ENCODE measurements at regions not wholly inside any gene's neighbourhood (a gene's known extent, or its start where the extent isn't known, plus 50 kb on each side); places are given as distances from the start of the nearest gene placed in this dataset.

DNA sequence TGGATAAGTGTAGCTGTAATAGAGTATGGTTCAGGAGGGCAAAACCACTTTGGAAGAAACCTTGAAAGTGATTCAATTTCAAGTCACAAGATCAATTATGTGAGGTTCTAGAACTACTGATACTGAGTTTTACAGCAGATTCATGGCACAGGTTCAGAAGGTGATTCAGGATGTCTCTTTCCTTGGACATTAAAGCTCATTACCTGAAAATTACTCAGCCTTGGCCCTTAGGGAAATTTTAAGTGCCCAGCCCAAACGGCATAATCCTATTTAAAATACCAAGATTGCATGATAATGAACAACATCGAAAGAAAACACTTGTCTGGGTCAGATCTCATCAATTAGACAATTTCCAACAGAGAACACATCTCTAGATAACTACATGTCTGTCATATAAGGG is 70.2 kb upstream of the SLC38A2 start:
- no peak for DNase-seq

DNA sequence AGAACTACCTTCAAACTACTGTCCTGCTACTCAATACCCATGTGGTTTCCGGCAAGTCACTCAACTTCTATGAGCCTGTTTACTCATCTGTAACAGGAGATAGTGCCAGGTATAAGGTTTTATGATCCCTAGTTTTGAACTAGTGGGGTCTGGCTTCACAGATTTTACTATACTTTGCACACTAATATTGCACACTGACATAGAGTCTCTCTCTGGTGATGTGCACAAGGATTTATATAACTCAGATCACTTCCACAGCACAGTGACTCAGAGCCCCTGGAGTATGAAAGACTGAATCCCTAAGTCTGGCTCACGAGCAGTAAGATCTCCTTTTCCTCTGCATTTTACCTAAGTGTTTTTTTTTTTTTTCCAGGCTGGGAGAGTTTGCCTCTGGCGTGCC is 69.7 kb upstream of the SLC38A2 start:
- no peak for DNase-seq

DNA sequence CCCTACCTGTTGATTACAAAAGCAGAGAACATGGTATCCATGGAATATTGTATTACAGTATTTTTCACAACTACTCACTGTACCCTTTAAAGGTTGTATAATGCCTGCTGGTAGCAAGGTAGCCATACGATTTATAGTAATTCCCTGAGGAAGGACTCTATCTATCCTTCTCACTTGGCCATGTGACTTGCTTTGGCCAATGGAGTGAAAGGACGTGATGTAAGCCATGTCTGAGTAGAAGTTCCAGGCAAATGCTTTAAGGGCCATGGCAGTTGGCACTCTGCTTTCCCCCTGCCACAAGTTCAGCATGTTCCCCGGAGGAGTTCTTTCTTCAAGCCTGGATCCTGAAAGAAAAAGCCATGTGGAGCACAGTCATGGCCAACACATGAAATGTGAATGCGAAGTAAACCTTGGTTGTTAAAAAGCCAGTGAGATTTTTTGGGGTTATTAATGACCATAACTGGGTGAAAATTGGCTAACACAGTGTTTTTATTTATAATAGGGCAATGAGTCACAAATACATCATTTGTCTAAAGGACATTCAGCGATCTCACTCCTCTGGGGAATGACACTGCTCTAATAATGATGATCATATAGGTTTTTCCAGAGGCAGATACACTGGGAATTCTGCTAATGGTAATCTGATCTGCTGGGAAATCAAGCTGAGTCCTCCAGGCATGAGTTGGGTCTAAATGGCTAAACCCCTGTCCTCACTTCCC is 67.4 kb upstream of the SLC38A2 start:
- DNase-seq = no peak

DNA sequence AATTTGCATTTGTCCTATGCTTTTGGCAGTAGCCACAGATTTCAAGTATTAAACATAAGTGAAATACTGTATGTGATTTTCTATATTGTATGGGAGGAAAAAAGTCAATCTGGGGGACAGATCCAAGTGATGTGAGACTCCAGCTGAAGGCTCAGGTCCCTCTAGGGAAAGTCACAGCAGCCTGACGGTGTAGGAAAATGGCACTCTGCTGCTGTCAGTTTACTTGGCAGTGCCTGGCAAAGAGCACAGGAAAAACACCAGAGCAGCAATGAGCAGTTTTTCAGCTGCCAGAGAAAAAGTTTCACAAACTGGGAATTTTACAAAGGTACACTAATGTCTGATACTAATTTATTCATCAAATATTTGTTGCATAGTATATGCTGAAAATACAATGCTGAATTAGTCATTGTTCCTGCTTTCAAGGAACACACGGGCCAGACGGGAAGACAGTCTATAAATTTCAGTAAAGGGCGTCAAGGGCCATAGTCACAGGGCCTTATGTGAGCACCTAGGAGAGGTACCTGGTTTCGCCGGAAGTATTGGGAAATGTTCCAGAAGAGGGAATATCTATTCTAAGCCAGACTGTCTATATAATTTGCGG is 66.2 kb upstream of the SLC38A2 start:
- no peak for DNase-seq

DNA sequence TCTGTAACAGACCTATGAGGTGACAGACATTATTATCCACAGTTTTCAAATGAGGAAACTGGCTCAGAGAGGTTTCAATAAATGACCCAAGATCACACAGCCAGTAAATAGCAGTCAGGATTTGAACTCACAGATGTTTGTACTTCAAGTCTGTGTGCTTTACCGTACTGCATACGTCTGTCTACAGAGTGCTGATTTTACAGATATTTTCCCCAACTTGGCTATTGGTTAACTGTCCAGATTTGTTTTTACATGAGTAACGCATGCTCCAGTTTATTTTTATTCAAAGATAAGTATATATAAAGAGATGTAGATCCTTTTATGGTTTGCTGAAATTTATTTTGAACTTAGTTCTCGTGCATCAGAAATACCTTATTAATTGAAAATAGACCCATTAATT is 65.7 kb upstream of the SLC38A2 start:
- no peak for DNase-seq

DNA sequence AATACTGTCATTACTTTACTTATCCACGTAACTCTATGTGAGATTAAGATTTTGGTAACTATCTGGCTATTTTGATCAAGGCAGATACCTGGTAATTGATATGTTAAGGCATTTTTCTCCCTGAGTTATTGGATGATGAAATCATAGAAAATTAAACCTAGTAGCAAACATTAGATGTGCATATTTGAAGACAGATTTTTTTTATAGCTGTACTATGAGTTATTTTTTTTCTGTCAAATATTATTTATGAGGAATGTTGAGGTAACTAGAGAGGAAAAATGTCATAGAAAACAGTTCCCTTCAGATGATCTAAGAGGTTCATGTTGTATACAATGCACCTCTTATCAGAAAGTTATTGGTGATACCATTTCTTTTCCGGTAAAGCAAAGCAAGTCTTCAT is 64.9 kb upstream of the SLC38A2 start:
- no peak for DNase-seq

DNA sequence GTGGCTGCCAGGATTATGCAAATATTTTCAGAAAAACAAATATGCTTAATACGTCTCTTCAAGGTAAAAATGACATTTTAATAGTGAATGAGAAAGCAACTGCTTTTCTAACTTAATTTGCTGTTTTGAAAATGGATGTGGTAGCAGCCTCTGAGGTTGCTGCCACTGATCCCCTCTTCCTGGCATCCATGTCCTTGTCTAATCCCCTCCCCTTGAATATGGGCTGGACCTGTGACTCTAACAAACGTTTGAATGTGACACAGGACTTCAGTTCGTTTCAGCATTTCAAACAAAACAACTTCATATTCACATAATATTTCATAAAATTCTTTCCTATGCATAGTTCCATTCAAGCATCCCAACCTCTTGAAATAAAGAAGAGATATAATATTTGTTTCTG is 64.2 kb upstream of the SLC38A2 start:
- no peak for DNase-seq

DNA sequence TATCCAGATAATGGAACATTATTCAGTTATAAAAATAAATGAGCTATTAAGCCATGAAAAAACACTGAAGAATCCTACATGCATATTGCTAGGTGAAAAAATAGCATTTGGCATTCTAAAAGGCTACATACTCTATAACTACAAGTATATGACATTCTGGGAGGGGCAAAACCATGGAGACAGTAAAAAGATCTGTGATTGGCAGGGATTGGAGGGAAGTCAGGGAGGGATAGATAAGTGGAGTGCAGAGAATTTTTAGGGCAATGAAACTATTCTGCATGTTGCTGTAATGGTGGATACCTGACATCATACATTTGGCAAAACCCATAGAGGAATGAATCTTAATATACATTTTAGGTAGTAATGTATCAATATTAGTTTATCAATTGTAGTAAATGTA is 63.1 kb upstream of the SLC38A2 start:
- peak; percentile 56 for DNase-seq

DNA sequence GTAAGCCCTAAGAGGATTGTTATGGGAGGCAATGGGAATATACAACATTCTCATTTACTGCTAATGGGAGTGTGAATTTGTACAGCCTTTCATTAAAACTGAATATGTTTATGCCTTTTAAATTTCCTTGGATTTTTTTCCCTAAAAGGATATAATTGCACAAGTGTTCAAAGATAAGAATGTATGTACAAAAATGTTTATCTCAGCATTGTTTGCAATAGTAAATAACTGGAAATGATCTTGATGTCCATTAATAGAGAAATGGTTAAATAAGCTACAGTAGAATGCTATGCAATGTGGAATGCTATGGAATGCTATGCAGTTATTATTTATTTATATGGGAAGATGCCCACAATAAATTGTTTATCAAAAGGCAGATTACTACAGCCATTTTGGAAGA is 62.5 kb upstream of the SLC38A2 start:
- DNase-seq = no peak

DNA sequence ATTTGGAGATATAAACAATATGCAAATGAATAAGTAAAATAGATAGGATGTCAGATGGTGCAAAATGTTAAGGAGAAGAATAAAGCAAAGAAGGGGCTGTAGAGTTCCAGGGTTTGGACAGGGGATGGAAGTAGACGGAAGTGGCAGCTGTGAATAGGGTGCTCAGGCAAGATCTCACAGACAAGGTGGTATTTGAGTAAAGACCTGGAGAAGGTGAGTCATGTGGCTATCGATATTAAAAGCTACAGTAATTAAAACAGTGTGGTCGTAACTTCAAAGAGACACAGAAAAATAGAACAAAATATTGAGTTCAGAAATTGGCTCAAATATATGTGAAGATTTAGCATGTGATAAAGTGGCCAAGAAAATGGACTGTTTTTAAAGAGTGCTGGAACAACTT is 61.3 kb upstream of the SLC38A2 start:
- no peak for DNase-seq

DNA sequence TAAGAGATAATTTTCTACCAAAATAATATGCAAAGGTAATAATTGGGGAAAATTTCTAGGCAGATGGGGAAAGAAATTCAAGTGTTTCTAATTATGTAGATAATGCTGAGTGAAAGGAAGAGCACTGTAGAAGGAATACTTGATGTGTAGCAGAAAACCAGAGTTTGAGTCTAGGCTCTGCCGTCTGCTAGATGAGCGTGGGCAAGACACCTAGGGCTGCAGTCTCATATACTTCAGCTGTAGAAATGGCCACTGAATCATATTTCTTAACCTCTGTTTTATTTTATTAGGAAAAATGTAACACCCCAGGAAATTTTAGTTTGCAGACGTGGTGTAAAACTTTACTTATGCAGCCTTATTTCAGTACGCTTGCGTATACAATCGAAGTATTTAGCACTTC is 59.8 kb upstream of the SLC38A2 start:
- DNase-seq = no peak

DNA sequence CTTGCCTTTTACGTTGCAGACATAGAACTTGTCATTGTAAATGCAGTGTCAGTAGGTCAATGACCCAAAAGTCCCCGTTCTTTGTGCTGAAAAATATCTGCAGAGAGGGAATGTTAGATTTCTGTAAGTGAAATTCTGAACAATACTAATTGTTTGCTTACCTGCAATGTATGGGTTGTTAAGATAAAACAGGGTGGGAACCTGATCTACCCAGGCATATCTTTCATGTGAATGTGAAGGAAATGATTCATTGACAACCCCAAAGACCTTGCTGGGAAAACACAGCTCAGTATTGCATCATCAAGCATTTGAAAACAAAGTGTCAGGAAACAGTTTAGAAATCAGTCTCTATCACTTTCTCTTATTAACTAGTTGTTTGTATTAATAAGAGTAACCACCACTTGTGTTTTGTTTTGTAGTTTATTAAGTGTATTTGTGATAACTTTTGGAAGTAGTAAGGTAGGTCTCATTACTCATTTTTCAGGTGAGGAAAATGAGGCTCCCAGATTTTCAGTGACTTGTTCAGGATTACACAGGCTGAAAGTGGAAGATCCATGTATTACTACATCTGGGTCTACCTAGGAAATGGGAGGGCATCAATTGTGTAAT is 57.9 kb upstream of the SLC38A2 start:
- DNase-seq = peak; percentile 89
